ENCODE measurements at regions not wholly inside any gene's neighbourhood (a gene's known extent, or its start where the extent isn't known, plus 50 kb on each side); places are given as distances from the start of the nearest gene placed in this dataset.
"Not testable (repeated sequence)": the region's sequence is repeated elsewhere in the genome, so short reads cannot be mapped to it uniquely, and the experiment has no call there.

- no peak for DNase-seq
Measured at GRCh38 chr5:120153551-120153950, 310.5 kb upstream of the PRR16 start.

GRCh38 chr5:120155873-120156272 lies 308.2 kb upstream of the PRR16 start:
- DNase-seq, result no peak

GRCh38 chr5:120158211-120158610 lies 305.9 kb upstream of the PRR16 start:
- no peak for DNase-seq

GRCh38 chr5:120159155-120159554 lies 304.9 kb upstream of the PRR16 start:
- DNase-seq, result no peak

- DNase-seq, result no peak
Measured at GRCh38 chr5:120160124-120160895, 303.8 kb upstream of the PRR16 start.

- no peak for DNase-seq
Measured at GRCh38 chr5:120162321-120162720, 301.8 kb upstream of the PRR16 start.

GRCh38 chr5:120164037-120164436 lies 300.1 kb upstream of the PRR16 start:
- no peak for DNase-seq

- DNase-seq, result no peak
Measured at GRCh38 chr5:120164986-120165385, 299.1 kb upstream of the PRR16 start.

GRCh38 chr5:120173125-120173524 lies 291.0 kb upstream of the PRR16 start:
- DNase-seq, result no peak

- DNase-seq, result no peak
Measured at GRCh38 chr5:120174089-120174488, 290.0 kb upstream of the PRR16 start.

- not testable (repeated sequence) for DNase-seq
Measured at GRCh38 chr5:120181238-120181637, 282.9 kb upstream of the PRR16 start.

- DNase-seq, result not testable (repeated sequence)
Measured at GRCh38 chr5:120194650-120195049, 269.4 kb upstream of the PRR16 start.

GRCh38 chr5:120199559-120199958 lies 264.5 kb upstream of the PRR16 start:
- DNase-seq, result no peak

- no peak for DNase-seq
Measured at GRCh38 chr5:120207129-120207528, 257.0 kb upstream of the PRR16 start.

GRCh38 chr5:120217001-120217400 lies 247.1 kb upstream of the PRR16 start:
- no peak for DNase-seq

- DNase-seq, result no peak
Measured at GRCh38 chr5:120219988-120220387, 244.1 kb upstream of the PRR16 start.

GRCh38 chr5:120225524-120225923 lies 238.6 kb upstream of the PRR16 start:
- no peak for DNase-seq

GRCh38 chr5:120228262-120229031 lies 235.7 kb upstream of the PRR16 start:
- no peak for DNase-seq

- DNase-seq, result no peak
Measured at GRCh38 chr5:120229036-120229435, 235.1 kb upstream of the PRR16 start.

GRCh38 chr5:120231563-120231962 lies 232.5 kb upstream of the PRR16 start:
- no peak for DNase-seq

- DNase-seq, result no peak
Measured at GRCh38 chr5:120236360-120236759, 227.7 kb upstream of the PRR16 start.

- no peak for DNase-seq
Measured at GRCh38 chr5:120239086-120239485, 225.0 kb upstream of the PRR16 start.

GRCh38 chr5:120240706-120241105 lies 223.4 kb upstream of the PRR16 start:
- DNase-seq, result no peak

- DNase-seq, result no peak
Measured at GRCh38 chr5:120241400-120241799, 222.7 kb upstream of the PRR16 start.
